ENCODE measurements at regions not wholly inside any gene's neighbourhood (a gene's known extent, or its start where the extent isn't known, plus 50 kb on each side); places are given as distances from the start of the nearest gene placed in this dataset.

DNA sequence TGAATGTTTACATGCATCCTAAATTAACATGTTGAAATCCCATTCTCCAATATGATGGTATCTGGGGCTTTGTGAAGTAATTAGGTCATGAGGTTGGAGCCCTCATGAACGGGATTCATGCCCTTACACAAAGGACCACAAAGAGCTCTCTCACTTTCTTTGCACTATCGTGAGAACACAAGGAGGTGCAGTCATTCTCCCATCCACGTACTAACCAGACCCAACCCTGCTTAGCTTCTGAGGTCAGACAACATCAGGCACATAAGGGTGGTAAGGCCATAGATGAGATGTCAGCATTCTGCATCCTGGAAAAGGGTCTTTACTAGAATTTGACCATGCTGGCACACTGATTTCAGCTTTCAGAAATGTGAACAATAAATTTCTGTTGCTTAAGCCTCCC, 1211.9 kb upstream of the MIR17HG start:
- intact Hi-C loops (cut with DNase I): no loop called here
- Histone ChIP-seq H3K27ac (no peak overlapping the region), H3K27me3 (no peaks in the 10 kb centered on the region), H3K9me3 (no peaks in the 10 kb centered on the region), H3K4me1 (no peaks in the 10 kb centered on the region), H3K36me3 (no peaks in the 10 kb centered on the region), H3K4me3 (no peak overlapping the region)
- no peak for TF ChIP-seq POLR2AphosphoS5 (IDR thresholded peaks at IDR 0.05; ENCODE audit: insufficient read depth in 1 of 2, low read depth in 1 of 2)
- TF ChIP-seq POLR2A (IDR thresholded peaks at IDR 0.05): no peak
- TF ChIP-seq, protein P1, sequence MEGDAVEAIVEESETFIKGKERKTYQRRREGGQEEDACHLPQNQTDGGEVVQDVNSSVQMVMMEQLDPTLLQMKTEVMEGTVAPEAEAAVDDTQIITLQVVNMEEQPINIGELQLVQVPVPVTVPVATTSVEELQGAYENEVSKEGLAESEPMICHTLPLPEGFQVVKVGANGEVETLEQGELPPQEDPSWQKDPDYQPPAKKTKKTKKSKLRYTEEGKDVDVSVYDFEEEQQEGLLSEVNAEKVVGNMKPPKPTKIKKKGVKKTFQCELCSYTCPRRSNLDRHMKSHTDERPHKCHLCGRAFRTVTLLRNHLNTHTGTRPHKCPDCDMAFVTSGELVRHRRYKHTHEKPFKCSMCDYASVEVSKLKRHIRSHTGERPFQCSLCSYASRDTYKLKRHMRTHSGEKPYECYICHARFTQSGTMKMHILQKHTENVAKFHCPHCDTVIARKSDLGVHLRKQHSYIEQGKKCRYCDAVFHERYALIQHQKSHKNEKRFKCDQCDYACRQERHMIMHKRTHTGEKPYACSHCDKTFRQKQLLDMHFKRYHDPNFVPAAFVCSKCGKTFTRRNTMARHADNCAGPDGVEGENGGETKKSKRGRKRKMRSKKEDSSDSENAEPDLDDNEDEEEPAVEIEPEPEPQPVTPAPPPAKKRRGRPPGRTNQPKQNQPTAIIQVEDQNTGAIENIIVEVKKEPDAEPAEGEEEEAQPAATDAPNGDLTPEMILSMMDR (IDR thresholded peaks at IDR 0.05): no peak
- no peak for DNase-seq (ENCODE audit: extremely low spot score in 2 of 2)

DNA sequence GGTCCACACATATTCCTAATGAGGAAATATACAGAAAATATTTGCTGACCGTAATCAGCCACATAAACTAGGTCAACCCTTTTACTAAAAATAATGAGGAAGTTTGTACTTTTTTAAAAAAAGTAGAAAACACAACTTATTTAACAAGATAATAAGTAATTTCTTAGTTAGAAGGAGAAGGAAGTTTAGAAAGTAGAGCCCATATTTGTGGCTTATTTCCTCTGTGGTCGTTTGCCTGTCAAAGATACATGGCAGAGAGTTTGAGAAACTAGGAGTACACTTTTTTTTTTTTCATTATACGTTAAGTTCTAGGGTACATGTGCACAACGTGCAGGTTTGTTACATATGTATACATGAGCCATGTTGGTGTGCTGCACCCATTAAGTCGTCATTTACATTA, 1205.2 kb upstream of the MIR17HG start:
- Histone ChIP-seq H3K27me3 (no peaks in the 10 kb centered on the region), H3K4me3 (no peak overlapping the region), H3K9me3 (no peaks in the 10 kb centered on the region), H3K27ac (no peak overlapping the region), H3K4me1 (no peaks in the 10 kb centered on the region), H3K36me3 (no peaks in the 10 kb centered on the region)
- TF ChIP-seq POLR2AphosphoS5 (IDR thresholded peaks at IDR 0.05; ENCODE audit: insufficient read depth in 1 of 2, low read depth in 1 of 2) (no peak), POLR2A (IDR thresholded peaks at IDR 0.05) (no peak)
- TF ChIP-seq, protein P1 (IDR thresholded peaks at IDR 0.05): no peak
- intact Hi-C loops (cut with DNase I): no loop called here
- no peak for DNase-seq (ENCODE audit: extremely low spot score in 2 of 2)

- Histone ChIP-seq H3K36me3 (no peaks in the 10 kb centered on the region), H3K27ac (no peak overlapping the region), H3K27me3 (no peaks in the 10 kb centered on the region), H3K4me1 (no peaks in the 10 kb centered on the region), H3K4me3 (no peak overlapping the region), H3K9me3 (no peaks in the 10 kb centered on the region)
- no peak for DNase-seq (ENCODE audit: extremely low spot score in 2 of 2)
- intact Hi-C loops (cut with DNase I): no loop called here
- no peak for TF ChIP-seq POLR2AphosphoS5 (IDR thresholded peaks at IDR 0.05; ENCODE audit: insufficient read depth in 1 of 2, low read depth in 1 of 2)
- TF ChIP-seq, protein P1 (IDR thresholded peaks at IDR 0.05): no peak
- TF ChIP-seq POLR2A (IDR thresholded peaks at IDR 0.05): no peak
Observed at GRCh38 chr13:90154311-90154960, 1193.1 kb upstream of the MIR17HG start.

- H3K4me3 ChIP-seq: no peak overlapping the region
- intact Hi-C loops (cut with DNase I): no loop called here
- no peaks in the 10 kb centered on the region for H3K36me3 ChIP-seq
- no peak overlapping the region for H3K27ac ChIP-seq
- H3K4me1 ChIP-seq: no peaks in the 10 kb centered on the region
- DNase-seq (ENCODE audit: extremely low spot score in 2 of 2): no peak
- TF ChIP-seq POLR2A (IDR thresholded peaks at IDR 0.05) (no peak), POLR2AphosphoS5 (IDR thresholded peaks at IDR 0.05; ENCODE audit: insufficient read depth in 1 of 2, low read depth in 1 of 2) (no peak)
- TF ChIP-seq, protein P1 (IDR thresholded peaks at IDR 0.05): no peak
- H3K27me3 ChIP-seq: no peaks in the 10 kb centered on the region
- H3K9me3 ChIP-seq: no peaks in the 10 kb centered on the region
Observed at GRCh38 chr13:90156390-90156789, 1191.1 kb upstream of the MIR17HG start.

GRCh38 chr13:90168953-90169352, 1178.5 kb upstream of the MIR17HG start:
- H3K4me1 ChIP-seq: no peaks in the 10 kb centered on the region
- intact Hi-C loops (cut with DNase I): no loop called here
- TF ChIP-seq POLR2AphosphoS5 (IDR thresholded peaks at IDR 0.05; ENCODE audit: insufficient read depth in 1 of 2, low read depth in 1 of 2): no peak
- TF ChIP-seq, protein P1 (IDR thresholded peaks at IDR 0.05): no peak

More at GRCh38 chr13:90168953-90169352, 1178.5 kb upstream of the MIR17HG start:
- Histone ChIP-seq H3K4me3 (no peak overlapping the region), H3K27ac (no peak overlapping the region), H3K9me3 (no peaks in the 10 kb centered on the region), H3K36me3 (no peaks in the 10 kb centered on the region), H3K27me3 (no peaks in the 10 kb centered on the region)
- DNase-seq (ENCODE audit: extremely low spot score in 2 of 2): no peak

Data from vagina (tissue), 2 donors.